Astrocyte (in vitro differentiated cells and primary cell): ENCODE measurements at regions not wholly inside any gene's neighbourhood (a gene's known extent, or its start where the extent isn't known, plus 50 kb on each side); places are given as distances from the start of the nearest gene placed in this dataset.

Source experiments
- DNase-seq: peaks from one replicate; pipeline ENCODE4 v3.0.0-alpha.2; 2010; ENCODE audit warnings: low read depth
- FAIRE-seq: peaks from 2 replicates; lab custom pipeline; 2011; peaks lifted over from hg19 to GRCh38; lab: Jason Lieb, UNC
- H2AFZ ChIP-seq: 2 replicates; pipeline ENCODE4 v1.6.0; 2012; ENCODE audit warnings: low read depth, low read length, inconsistent platforms
- H3K27ac ChIP-seq: 2 replicates; pipeline ENCODE4 v1.5.1; 2011; ENCODE audit warnings: low read depth, low read length, inconsistent platforms
- H3K27me3 ChIP-seq: 2 replicates; pipeline ENCODE4 v1.6.0; 2011; ENCODE audit warnings: low read length, inconsistent platforms; ENCODE audit not compliant: insufficient read depth
- H3K36me3 ChIP-seq: 2 replicates; pipeline ENCODE4 v1.5.1; 2011; ENCODE audit warnings: low read length, inconsistent platforms; ENCODE audit not compliant: insufficient read depth
- H3K4me1 ChIP-seq: 2 replicates; pipeline ENCODE4 v1.5.1; 2011; ENCODE audit warnings: low read length, inconsistent platforms; ENCODE audit not compliant: insufficient read depth
- H3K4me2 ChIP-seq: 2 replicates; pipeline ENCODE4 v1.6.0; 2012; ENCODE audit warnings: low read length, inconsistent platforms
- H3K4me3 ChIP-seq: 2 replicates; pipeline ENCODE4 v1.5.1; 2011; ENCODE audit warnings: low read depth, mild to moderate bottlenecking, low read length, inconsistent platforms; ENCODE audit not compliant: insufficient read depth
- H3K79me2 ChIP-seq: 2 replicates; pipeline ENCODE4 v1.6.0; 2012; ENCODE audit warnings: mild to moderate bottlenecking, low read length, inconsistent platforms; ENCODE audit not compliant: insufficient read depth
- H3K9ac ChIP-seq: 2 replicates; pipeline ENCODE4 v1.6.0; 2012; ENCODE audit warnings: mild to moderate bottlenecking, low read length, inconsistent platforms
- H3K9me3 ChIP-seq: 2 replicates; pipeline ENCODE4 v1.5.1; 2012; ENCODE audit warnings: low read depth, mild to moderate bottlenecking, low read length, inconsistent platforms; ENCODE audit not compliant: insufficient read depth
- H4K20me1 ChIP-seq: 2 replicates; pipeline ENCODE4 v1.6.0; 2012; ENCODE audit warnings: low read length, inconsistent platforms; ENCODE audit not compliant: insufficient read depth
- H3K27ac Mint-ChIP-seq: one replicate; pipeline ENCODE4 v1.8.0; 2021; ENCODE audit warnings: mild to moderate bottlenecking, mixed read lengths; ENCODE audit not compliant: unreplicated experiment
- H3K27me3 Mint-ChIP-seq: one replicate; pipeline ENCODE4 v1.8.0; 2021; ENCODE audit warnings: low read depth, mixed read lengths; ENCODE audit not compliant: unreplicated experiment
- H3K36me3 Mint-ChIP-seq: one replicate; pipeline ENCODE4 v1.8.0; 2021; ENCODE audit warnings: low read depth, mixed read lengths; ENCODE audit not compliant: unreplicated experiment
- H3K4me1 Mint-ChIP-seq: one replicate; pipeline ENCODE4 v1.8.0; 2021; ENCODE audit warnings: low read depth, mixed read lengths; ENCODE audit not compliant: unreplicated experiment
- H3K4me3 Mint-ChIP-seq: one replicate; pipeline ENCODE4 v1.8.0; 2021; ENCODE audit warnings: mild to moderate bottlenecking, moderate library complexity, mixed read lengths; ENCODE audit not compliant: unreplicated experiment
- H3K9me3 Mint-ChIP-seq: one replicate; pipeline ENCODE4 v1.8.0; 2021; ENCODE audit warnings: mild to moderate bottlenecking, mixed read lengths; ENCODE audit not compliant: unreplicated experiment
- CTCF ChIP-seq: IDR thresholded peaks from 2 replicates; pipeline ENCODE4 v1.5.1; 2011; ENCODE audit warnings: low read depth, mild to moderate bottlenecking, inconsistent platforms, low read length, moderate library complexity; ENCODE audit not compliant: insufficient read depth
- EZH2 ChIP-seq: IDR thresholded peaks from 2 replicates; pipeline ENCODE4 v1.6.1; 2012; ENCODE audit warnings: mild to moderate bottlenecking, low read length, inconsistent platforms; ENCODE audit not compliant: insufficient read depth

GRCh38 chr6:66655420-66655819, 948.4 kb upstream of the EYS start:
- Mint-ChIP-seq H3K36me3 (no peaks in the 10 kb centered on the region), H3K27me3 (no peaks in the 10 kb centered on the region), H3K4me3 (no peak overlapping the region), H3K27ac (no peak overlapping the region), H3K4me1 (no peaks in the 10 kb centered on the region), H3K9me3 (peaks cover 13% of the 10 kb centered on the region)
- FAIRE-seq (no peak), DNase-seq (no peak)
- no peaks in the 10 kb centered on the region for H3K27me3 ChIP-seq
- no peaks in the 10 kb centered on the region for H3K79me2 ChIP-seq
- H4K20me1 ChIP-seq, result no peaks in the 10 kb centered on the region
- no peak overlapping the region for H3K4me2 ChIP-seq
- TF ChIP-seq EZH2 (no peak), CTCF (no peak)
- no peaks in the 10 kb centered on the region for H3K4me1 ChIP-seq
- no peaks in the 10 kb centered on the region for H3K36me3 ChIP-seq
- no peak overlapping the region for H3K27ac ChIP-seq
- no peak overlapping the region for H3K4me3 ChIP-seq
- H3K9me3 ChIP-seq, result no peaks in the 10 kb centered on the region
- no peak overlapping the region for H2AFZ ChIP-seq
- H3K9ac ChIP-seq, result no peak overlapping the region

- no peaks in the 10 kb centered on the region for H3K36me3 ChIP-seq
Observed at GRCh38 chr6:66638518-66638917, 931.5 kb upstream of the EYS start.

More at GRCh38 chr6:66638518-66638917, 931.5 kb upstream of the EYS start:
- no peaks in the 10 kb centered on the region for H3K27me3 ChIP-seq
- H3K4me3 ChIP-seq, result no peak overlapping the region
- H3K4me1 ChIP-seq, result no peaks in the 10 kb centered on the region
- H3K9ac ChIP-seq, result no peak overlapping the region
- no peaks in the 10 kb centered on the region for H3K9me3 ChIP-seq
- Mint-ChIP-seq H3K27me3 (no peaks in the 10 kb centered on the region), H3K36me3 (no peaks in the 10 kb centered on the region), H3K4me1 (no peaks in the 10 kb centered on the region), H3K4me3 (no peak overlapping the region), H3K27ac (no peak overlapping the region), H3K9me3 (no peaks in the 10 kb centered on the region)
- H3K79me2 ChIP-seq, result no peaks in the 10 kb centered on the region
- H4K20me1 ChIP-seq, result no peaks in the 10 kb centered on the region
- H3K4me2 ChIP-seq, result no peak overlapping the region
- no peak for TF ChIP-seq EZH2
- no peak for TF ChIP-seq CTCF
- no peak overlapping the region for H3K27ac ChIP-seq
- H2AFZ ChIP-seq, result no peak overlapping the region
- no peak for FAIRE-seq
- DNase-seq, result no peak
